AG08396 (cell line): ENCODE measurements at regions not wholly inside any gene's neighbourhood (a gene's known extent, or its start where the extent isn't known, plus 50 kb on each side); places are given as distances from the start of the nearest gene placed in this dataset.

Experiments
- DNase-seq: peaks from one replicate; pipeline ENCODE4 v3.0.0; 2012; ENCODE audit warnings: low spot score, mixed read lengths

DNA sequence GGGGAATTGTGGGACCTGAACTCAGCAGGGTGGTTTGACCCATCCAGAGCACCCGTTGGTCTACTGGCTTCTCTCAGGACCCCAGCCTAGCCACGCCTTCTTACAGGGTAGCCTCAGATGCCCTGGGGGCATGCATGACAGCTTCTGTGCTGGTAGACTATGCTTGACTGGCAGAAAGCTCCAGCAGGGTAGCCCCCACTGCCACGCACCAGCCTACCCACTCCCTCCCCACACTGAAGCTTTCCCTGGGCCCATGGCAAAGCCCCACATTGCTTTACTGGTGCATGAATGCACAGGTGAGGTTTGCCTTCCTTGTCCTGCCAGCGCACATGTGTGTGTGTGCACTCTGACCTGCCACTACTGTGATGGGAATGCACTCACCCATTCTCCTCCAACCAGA is 772.2 kb downstream of the LRFN5 start:
- no peak for DNase-seq

GRCh38 chr14:42378274-42378673 is 771.6 kb downstream of the LRFN5 start:
- no peak for DNase-seq

DNA sequence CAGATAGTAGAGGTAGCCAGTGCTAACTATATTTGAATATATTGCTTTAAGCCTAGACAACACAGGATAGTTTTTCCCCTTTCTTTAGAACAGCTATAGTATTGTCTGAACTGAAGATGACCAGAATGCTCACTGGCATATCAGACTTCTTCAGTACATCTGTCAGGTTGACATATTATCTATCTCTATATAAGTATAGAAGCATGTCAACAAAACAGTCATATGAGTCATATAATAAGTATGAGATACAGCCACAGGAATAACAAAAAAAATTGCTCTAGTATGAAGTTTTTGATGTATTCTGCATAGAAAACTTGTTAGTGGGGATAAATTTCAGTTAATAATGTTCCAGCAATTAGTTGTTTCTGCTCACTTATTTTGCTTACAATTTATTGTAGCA is 767.7 kb downstream of the LRFN5 start:
- no peak for DNase-seq

DNA sequence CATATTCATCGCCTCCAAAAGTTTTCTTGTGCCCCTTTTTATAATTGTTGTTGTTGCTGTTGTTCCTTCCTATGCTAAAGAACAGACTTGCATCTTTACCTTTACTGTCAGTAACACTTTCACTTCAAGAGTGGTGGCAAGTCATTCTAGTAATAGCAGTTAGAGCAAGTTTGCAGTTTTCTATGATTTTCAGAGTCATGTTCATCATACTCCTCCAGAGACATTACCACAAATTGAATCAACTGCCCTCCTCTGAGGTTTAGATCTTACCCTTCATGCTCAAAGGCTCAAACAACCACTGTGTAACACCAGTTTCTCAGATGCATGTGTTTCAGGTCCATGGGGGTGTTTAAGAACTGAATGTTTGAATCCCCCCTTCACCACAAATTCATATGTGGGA is 763.4 kb downstream of the LRFN5 start:
- DNase-seq = no peak

- DNase-seq = no peak
Observed at GRCh38 chr14:42368234-42368633, 761.6 kb downstream of the LRFN5 start.

DNA sequence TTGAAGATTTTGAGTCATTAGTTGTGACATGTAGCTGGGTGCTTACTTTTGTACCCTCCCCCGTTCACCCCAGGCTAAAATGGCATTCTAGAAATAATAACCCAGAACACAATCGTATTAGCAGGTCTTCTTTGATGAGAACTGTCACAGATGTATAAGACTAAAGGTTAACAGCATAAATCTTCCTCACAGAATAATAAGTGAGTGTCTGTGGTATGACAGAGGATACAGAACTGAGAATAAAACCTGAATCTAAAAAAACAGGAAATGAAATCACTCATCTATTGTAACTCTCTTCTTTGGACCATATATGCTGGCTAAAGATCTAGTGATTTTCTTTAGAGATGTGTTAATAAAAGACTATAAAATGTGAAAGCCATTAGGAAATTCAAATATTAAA is 746.6 kb downstream of the LRFN5 start:
- no peak for DNase-seq

DNA sequence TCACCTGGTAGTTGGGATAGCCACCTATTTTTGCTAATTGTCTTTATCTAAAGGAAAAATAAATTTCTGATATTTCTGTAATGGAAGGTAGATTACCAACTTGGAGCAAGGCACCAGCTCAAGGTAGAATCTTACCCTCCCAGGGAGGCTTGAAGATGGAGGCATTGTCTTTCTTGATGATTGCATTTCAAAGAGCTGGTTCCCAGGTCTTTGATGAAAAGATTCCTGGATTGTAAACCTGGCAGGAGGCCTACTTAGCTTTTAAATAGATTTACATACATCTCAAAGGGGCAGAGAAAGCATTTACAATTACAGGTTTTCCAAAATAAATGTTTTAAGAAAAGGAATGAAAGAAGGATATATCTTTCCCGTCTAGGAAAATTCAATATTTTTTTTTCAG is 729.2 kb downstream of the LRFN5 start:
- DNase-seq = no peak

GRCh38 chr14:42334931-42335330 is 728.3 kb downstream of the LRFN5 start:
- no peak for DNase-seq

DNA sequence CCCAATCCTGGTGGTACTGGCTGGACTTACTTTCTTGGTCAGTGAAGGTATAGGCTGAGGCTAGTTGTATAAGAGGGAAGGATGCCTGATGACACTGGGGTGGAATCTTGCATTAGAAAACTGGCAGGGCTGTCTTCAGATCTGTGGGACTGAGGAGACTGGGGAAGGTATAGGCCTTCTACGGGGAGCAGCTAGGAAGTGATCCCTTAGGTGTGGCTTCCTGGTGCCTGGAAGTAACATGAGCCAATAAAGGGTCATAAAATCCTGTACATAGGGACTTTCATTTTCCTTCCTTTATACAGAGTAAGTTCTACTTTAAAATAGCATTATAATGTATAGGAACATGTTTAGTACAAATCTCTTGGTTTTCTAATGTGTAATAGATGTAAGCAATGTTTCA is 716.8 kb downstream of the LRFN5 start:
- no peak for DNase-seq

DNA sequence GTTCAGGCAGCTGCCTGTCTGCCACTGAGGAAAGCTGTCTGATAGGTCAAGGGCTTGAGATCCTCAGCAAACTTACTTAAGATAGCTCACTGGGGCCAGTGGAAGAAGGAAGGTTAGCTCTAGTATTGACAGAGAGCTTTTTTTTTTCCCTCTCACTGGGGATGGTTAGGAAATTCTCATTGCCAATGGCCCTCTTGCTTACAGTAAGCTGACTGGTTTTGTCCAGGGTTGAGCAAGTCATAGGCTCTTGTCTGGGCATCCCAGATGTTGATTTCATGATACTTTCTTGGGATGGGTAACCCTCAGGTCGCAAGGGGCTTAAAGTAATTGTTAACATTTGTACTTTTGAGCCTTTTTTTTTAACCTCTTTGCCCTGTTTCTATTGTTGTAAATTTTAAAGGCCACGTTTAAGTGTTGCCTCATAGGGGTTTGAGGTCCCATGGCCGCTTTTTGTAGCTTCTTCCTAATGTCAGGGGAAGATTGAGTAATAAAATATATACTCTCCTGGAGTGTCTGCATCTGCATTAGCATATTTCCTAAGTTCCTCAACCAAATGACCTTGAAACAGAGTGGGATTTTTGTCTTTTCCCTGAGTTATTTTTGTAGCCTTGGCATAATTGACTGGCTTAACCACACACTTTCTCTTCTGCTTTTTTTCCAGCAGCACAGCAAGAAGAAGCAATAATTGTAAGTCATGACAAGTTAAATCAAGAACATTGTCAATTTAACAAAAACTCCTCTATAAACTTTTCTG is 716.0 kb downstream of the LRFN5 start:
- DNase-seq = no peak

GRCh38 chr14:42319996-42320395 is 713.3 kb downstream of the LRFN5 start:
- DNase-seq = no peak

- DNase-seq = no peak
Observed at GRCh38 chr14:42316693-42317092, 710.0 kb downstream of the LRFN5 start.

DNA sequence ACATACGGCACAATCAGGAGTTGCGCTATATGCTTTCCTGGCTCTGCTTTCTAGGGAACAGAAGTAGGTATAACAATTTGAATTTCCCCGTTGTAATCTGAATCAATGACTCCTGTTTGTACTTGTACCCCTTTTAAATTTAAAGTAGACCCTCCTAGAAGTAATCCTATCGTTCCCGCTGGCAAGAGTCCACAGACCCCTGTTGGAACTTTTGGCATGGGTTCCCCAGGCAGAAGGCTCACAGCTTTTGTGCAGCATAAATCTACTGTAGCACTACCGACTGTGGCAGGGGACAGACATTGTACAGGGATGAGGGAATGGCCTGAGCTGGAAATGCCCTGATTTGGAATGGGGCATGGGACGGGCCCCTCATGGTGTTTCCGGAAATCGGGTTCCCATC is 705.2 kb downstream of the LRFN5 start:
- DNase-seq = no peak

DNA sequence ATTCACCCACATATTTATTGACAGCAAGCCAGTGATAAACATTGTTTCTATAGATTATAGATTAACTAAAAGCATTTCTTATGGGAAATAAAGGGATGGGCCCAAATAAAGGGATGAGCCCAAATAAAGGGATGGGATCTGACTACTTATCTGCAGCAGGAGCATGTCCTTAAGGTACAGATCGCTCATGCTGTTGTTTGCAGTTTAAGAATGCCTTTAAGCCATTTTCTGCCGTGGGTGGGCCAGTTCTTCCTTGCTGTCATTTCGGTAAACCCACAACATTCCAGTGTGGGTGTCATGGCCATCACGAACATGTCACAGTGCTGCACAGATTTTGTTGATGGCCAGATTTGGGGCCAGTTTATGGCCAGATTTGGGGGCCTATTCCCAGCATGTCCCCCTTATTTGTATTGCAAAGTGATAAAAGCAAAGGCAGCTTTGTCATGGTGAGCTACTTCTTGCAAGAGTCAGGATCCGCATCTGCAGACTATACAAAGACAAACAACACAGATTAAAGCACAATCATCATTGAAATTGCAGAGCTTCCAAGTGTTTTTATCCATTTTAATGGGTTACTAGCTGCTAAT is 700.7 kb downstream of the LRFN5 start:
- no peak for DNase-seq

GRCh38 chr14:42299692-42300091 is 693.0 kb downstream of the LRFN5 start:
- no peak for DNase-seq

DNA sequence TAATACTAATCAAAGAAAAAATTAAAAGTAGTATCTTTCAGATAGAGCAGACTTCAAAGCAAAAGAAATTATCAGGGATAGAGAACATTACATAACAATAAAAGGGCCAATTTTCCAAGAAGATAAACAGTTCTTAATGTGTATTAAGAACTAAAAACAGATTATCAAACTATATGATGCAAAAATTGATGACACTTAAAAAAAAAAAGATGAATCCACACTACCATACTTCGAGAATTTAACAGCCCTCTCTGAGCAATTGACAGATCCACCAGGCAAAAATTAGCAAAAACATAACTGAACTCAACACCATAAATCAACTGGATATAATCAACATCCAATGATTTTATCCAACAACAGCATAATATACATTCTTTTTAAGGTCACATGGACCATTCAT is 686.5 kb downstream of the LRFN5 start:
- no peak for DNase-seq

DNA sequence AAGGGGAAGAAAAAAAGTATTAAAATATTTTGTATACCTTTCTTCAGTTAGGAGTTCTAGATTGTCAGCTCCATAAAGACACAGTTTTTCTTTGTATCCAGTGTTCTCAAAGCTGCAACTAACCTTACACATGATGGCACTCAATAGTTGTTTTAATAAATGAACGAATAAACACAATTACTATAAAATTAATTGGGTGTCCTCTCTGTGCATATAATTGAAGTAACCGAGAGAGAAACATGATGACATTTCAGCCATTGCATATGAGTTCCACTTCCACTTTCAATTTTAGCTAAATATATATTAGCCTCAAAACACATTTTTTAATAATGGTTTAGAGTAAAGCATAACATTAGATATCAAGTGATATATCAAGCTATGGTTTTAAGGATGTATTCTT is 671.2 kb downstream of the LRFN5 start:
- DNase-seq = no peak

DNA sequence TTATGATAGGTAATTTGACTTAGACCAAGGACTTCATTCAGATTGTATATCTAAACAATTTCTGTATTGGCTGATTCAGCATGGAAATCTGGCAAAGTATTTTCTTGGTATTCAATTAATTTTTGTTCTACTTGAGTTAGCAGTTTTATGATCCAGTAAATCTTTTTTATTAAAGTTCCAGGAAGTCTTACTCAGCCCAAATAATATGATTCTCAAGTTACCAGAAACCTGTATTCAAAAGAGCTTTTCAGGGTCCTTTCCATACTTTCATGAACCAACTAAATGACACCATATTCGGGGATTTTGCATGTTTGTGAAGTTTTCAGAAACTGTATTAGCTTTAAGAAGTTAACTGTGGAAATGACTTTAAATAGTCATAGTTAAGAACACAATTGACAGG is 662.6 kb downstream of the LRFN5 start:
- no peak for DNase-seq

- DNase-seq = no peak
Observed at GRCh38 chr14:42248131-42248530, 641.5 kb downstream of the LRFN5 start.

DNA sequence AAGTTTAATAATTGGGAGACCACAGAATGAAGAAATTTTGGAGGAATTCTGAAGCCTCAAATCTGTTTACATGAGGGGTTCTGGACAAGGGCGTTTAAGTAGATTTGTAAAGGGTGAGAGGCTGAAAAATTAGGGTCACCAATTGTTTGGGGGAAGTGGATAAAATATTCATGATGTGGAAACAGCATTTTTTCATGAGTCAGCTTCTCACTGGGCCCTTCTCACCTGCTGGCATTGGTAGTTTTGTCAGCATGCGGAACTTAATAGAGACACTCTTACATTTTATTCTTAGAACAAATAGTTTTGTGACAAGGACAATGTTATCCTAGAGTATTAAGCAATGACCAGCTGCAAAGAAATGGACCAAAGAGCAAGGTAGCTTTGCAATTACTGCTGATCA is 634.4 kb downstream of the LRFN5 start:
- no peak for DNase-seq

DNA sequence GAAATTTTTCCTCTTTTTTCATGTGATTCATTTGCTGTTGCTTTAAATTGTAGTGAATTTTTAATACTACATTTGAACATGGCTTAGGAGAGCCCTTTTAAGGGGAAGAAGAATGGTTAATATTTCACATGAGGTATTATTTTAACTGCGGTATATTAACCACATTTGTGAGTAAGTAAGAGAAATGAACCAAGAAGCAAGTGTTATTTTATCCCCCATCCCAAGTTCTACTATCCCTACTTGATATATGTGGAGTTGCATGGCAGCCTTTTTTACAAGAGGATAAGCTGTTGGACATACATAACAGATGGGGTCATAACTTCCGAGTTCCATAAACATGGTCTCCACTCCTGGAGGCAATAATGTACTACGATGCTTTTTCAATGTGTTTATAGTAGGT is 623.3 kb downstream of the LRFN5 start:
- no peak for DNase-seq

- DNase-seq = no peak
Observed at GRCh38 chr14:42229294-42229693, 622.6 kb downstream of the LRFN5 start.

DNA sequence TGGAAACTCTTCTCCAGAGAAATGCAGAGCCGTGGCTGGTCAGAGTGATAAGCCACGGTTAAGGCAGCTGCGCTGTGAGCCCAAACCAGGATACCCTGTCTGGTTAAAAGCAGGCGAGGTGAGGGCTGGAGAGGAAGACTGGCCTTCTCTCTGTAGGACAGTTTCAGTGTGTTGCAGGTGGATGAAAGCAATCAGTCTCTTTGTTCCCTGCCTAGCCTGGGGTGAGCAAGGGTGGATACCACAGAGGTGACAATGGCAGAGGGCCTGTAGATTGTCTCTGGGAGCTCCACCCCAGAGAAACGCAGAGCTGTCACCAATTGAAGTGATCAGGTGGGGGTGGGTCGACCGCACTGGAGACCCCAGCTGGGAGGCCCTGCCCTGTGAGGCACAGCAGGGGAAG is 621.9 kb downstream of the LRFN5 start:
- no peak for DNase-seq
